Left colon (tissue), 2 donors: ENCODE measurements at regions not wholly inside any gene's neighbourhood (a gene's known extent, or its start where the extent isn't known, plus 50 kb on each side); places are given as distances from the start of the nearest gene placed in this dataset.
"Not testable (repeated sequence)": the region's sequence is repeated elsewhere in the genome, so short reads cannot be mapped to it uniquely, and the experiment has no call there.

Experiments
- ATAC-seq: fragments of 200-7000 bp; cut with Tn5 transposase; one replicate; pipeline ENCODE4 v1.9.1; 2020; ENCODE audit warnings: mild to moderate bottlenecking, moderate library complexity
- DNase-seq, 2 donors: peaks; one replicate each; pipeline ENCODE4 v3.0.0-alpha.2; 2020
- intact Hi-C, 2 donors: fragments of 100-400 bp; cut with DNase I in 1 of 2; cut with micrococcal nuclease in 1 of 2; formaldehyde crosslinking; loops; one replicate each; pipeline versions ENCODE4 v1.11.2 to v1.14.0; 2022; cut with DNase I, micrococcal nuclease
- donor health status: DM: no; HTN: no; CAD: no.
- donor health status: DM: yes; HTN: yes; CAD: no.

- intact Hi-C loops = no loop called here
- no peak for DNase-seq
- ATAC-seq = no peak
These were observed 1223.9 kb downstream of the BRINP3 start for GRCh38 chr1:189253601-189254350.

GRCh38 chr1:189261128-189261527, 1216.5 kb downstream of the BRINP3 start:
- ATAC-seq, intact Hi-C loops, DNase-seq: not testable (repeated sequence)

GRCh38 chr1:189269011-189269410, 1208.7 kb downstream of the BRINP3 start:
- ATAC-seq (no peak), DNase-seq (no peak)
- intact Hi-C loops = no loop called here

- intact Hi-C loops = no loop called here
- no peak for DNase-seq
- no peak for ATAC-seq
These were observed 1203.4 kb downstream of the BRINP3 start for GRCh38 chr1:189274267-189274666.

GRCh38 chr1:189275796-189276195, 1201.9 kb downstream of the BRINP3 start:
- intact Hi-C loops = no loop called here
- ATAC-seq = no peak
- no peak for DNase-seq

GRCh38 chr1:189289346-189289745, 1188.3 kb downstream of the BRINP3 start:
- no peak for ATAC-seq
- intact Hi-C loops = no loop called here
- DNase-seq = no peak

- DNase-seq = no peak
- intact Hi-C loops = no loop called here
- no peak for ATAC-seq
These were observed 1176.4 kb downstream of the BRINP3 start for GRCh38 chr1:189301235-189301634.

GRCh38 chr1:189305279-189305678, 1172.4 kb downstream of the BRINP3 start:
- intact Hi-C loops = no loop called here
- ATAC-seq (no peak), DNase-seq (no peak)

GRCh38 chr1:189311915-189312314, 1165.7 kb downstream of the BRINP3 start:
- intact Hi-C loops = no loop called here
- DNase-seq = no peak
- no peak for ATAC-seq

- intact Hi-C loops = no loop called here
- DNase-seq = no peak
- ATAC-seq = peak; percentile 17
These were observed 1165.2 kb downstream of the BRINP3 start for GRCh38 chr1:189312499-189312898.

GRCh38 chr1:189313488-189313887, 1164.2 kb downstream of the BRINP3 start:
- intact Hi-C loops = no loop called here
- ATAC-seq (peak; percentile 79), DNase-seq (no peak)

GRCh38 chr1:189315035-189315901, 1162.4 kb downstream of the BRINP3 start:
- intact Hi-C loops = no loop called here
- no peak for ATAC-seq

GRCh38 chr1:189323091-189323490, 1154.6 kb downstream of the BRINP3 start:
- no peak for DNase-seq
- intact Hi-C loops = no loop called here
- no peak for ATAC-seq

More at GRCh38 chr1:189315035-189315901, 1162.4 kb downstream of the BRINP3 start:
- no peak for DNase-seq

- intact Hi-C loops, DNase-seq, ATAC-seq: not testable (repeated sequence)
These were observed 1146.6 kb downstream of the BRINP3 start for GRCh38 chr1:189331071-189331470.

GRCh38 chr1:189336115-189337100, 1141.3 kb downstream of the BRINP3 start:
- ATAC-seq (no peak), DNase-seq (no peak)
- intact Hi-C loops = no loop called here

- no peak for ATAC-seq
- no peak for DNase-seq
- intact Hi-C loops = no loop called here
These were observed 1128.1 kb downstream of the BRINP3 start for GRCh38 chr1:189349607-189350006.

GRCh38 chr1:189350983-189351616, 1126.6 kb downstream of the BRINP3 start:
- DNase-seq = no peak
- no peak for ATAC-seq
- intact Hi-C loops = no loop called here

- DNase-seq (no peak), ATAC-seq (no peak)
- intact Hi-C loops = no loop called here
These were observed 1125.7 kb downstream of the BRINP3 start for GRCh38 chr1:189351960-189352359.
